HG02571 (cell line): ENCODE measurements at regions not wholly inside any gene's neighbourhood (a gene's known extent, or its start where the extent isn't known, plus 50 kb on each side); places are given as distances from the start of the nearest gene placed in this dataset.
"Not testable (repeated sequence)": the region's sequence is repeated elsewhere in the genome, so short reads cannot be mapped to it uniquely, and the experiment has no call there.

Experiments
- ATAC-seq: cut with Tn5 transposase; IDR thresholded peaks from one replicate; pipeline ENCODE4 v1.9.1; 2021; ENCODE audit warnings: mild to moderate bottlenecking, moderate library complexity; ENCODE audit not compliant: unreplicated experiment

GRCh38 chr9:7739595-7739994 lies 60.0 kb downstream of the DMAC1 start:
- ATAC-seq = no peak

- no peak for ATAC-seq
These were observed 64.3 kb downstream of the DMAC1 start for GRCh38 chr9:7735311-7735710.

GRCh38 chr9:7730164-7730445 lies 69.5 kb downstream of the DMAC1 start:
- ATAC-seq = no peak

GRCh38 chr9:7729371-7730163 lies 70.0 kb downstream of the DMAC1 start:
- no peak for ATAC-seq

DNA sequence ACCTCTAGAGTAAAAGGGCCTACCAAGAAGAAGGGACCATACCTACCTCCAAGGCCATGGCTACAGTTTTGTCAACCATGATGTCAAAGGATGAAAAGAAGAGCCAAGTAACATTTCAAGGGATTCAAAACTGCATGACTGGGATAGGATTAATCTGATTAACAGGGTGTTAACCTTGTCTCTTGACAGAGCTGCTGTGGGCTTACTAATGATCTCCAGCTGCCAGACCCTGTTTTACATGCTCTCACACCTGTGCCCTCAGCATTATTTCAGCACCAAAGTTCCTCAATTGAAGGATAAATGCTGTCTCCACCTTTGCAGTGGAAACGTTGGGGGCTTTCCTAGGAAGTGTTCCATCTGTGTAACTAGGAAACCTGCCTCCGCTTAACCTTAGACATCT lies 78.3 kb downstream of the DMAC1 start:
- ATAC-seq = no peak

DNA sequence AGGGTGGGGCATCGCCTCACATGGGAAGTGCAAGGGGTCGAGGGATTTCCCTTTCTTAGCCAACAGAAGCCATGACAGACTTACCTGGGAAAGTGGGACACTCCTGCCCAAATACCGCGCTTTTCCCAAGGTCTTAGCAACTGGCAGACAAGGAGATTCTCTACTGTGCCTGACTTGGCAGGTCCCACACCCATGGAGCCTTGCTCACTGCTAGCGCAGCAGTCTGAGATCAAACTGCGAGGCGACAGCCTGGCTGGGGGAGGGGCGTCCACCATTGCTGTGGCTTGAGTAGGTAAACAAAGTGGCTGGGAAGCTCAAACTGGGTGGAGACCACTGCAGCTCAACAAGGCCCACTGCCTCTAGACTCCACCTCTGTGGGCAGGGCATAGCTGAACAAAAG lies 86.5 kb downstream of the DMAC1 start:
- ATAC-seq = not testable (repeated sequence)

DNA sequence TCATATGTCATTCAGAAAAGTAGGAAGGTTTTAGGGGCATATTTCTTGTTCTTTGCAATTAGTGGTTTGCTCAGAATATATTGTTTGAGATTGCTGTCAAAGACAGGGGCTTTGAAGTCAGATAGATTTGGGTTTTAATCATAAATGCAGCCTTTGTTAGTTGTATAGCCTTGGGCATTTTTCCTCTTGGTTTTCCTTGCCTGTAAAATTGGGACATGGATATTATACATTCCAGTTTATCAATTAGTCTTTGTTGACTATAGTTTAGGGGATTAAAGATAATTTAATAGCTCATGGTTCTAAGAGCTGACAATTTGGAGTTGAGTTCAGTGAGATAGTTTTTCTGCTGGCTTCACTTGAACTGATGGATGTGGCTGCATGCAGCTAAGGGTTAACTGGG lies 88.9 kb downstream of the DMAC1 start:
- no peak for ATAC-seq

DNA sequence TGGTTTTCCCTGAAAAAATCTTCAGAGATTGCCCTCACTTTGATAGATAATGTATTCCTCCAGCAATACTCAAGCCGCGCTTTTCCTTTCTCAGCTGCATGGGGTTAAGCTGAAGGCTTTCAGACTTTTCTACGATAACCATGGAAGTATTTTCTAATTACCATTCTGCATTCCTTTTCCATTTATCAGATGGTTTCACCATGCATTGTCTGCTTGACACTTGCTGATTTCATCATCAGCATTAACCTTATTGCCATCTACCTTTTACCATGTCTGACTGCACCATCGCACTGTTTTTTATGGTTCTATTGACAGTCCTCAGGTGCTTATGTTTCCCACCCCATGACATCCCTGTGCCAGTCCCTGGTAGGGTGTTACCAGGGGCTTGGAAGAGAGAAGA lies 91.6 kb downstream of the DMAC1 start:
- no peak for ATAC-seq

- no peak for ATAC-seq
These were observed 95.0 kb downstream of the DMAC1 start for GRCh38 chr9:7704543-7704942.

DNA sequence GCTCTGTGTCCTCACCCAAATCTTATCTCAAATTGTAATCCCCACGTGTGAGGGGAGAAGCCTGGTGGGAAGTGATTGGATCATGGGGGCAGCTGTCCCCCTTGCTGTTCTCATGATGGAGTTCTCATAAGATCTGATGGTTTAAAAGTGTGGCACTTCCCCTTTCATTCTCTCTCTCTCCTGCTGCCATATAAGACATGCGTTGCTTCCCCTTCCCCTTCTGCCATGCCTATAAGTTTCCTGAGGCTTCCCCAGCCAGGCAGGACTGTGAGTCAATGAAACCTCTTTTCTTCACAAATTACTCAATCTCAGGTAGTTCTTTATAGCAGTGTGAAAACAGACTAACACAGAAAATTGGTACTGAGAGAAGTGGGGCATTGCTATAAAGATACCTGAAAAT lies 107.7 kb downstream of the DMAC1 start:
- no peak for ATAC-seq

GRCh38 chr9:7690014-7690413 lies 109.6 kb downstream of the DMAC1 start:
- no peak for ATAC-seq

GRCh38 chr9:7688626-7689025 lies 111.0 kb downstream of the DMAC1 start:
- ATAC-seq = no peak

GRCh38 chr9:7676609-7677156 lies 122.9 kb downstream of the DMAC1 start:
- no peak for ATAC-seq

- ATAC-seq = no peak
These were observed 127.7 kb downstream of the DMAC1 start for GRCh38 chr9:7671847-7672246.

DNA sequence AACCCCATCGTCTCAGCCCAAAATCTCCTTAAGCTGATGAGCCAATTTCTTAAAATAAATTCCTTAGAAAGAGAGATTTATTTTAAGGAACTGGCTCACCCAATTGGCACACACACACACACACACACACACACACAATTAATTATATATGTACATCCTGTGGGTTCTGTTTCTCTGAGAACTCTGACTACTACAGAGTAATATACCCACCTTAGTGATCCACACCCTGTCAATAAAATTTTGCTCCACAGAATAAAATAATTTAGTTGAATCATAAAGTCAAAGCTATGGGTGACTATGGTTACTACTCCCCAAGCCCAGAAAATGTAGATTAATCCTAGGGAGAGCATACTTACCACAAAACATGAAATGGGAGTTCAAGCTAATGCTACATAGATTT lies 131.0 kb downstream of the DMAC1 start:
- ATAC-seq = no peak

DNA sequence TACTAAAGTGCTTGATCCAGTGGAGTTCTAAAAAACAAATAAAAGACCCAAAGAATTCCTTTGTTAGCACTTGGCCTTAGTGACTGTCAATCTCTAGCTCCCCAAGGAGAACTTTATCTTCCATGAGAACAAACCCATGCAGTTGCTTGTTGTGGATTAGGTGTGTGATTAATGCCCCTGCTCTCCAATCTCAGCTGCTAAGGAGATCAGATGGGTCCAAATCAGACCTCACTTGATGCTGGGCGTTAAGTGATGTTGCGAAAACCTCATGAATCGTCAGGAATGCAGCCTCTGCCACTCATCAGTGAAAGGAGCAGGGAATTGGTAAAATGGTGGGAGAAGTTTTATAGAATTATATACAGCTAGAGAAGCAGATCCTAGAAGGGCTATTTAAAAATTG lies 133.7 kb downstream of the DMAC1 start:
- ATAC-seq = no peak

GRCh38 chr9:7659766-7660165 lies 139.8 kb downstream of the DMAC1 start:
- ATAC-seq = no peak

- no peak for ATAC-seq
These were observed 142.9 kb downstream of the DMAC1 start for GRCh38 chr9:7656636-7657035.

DNA sequence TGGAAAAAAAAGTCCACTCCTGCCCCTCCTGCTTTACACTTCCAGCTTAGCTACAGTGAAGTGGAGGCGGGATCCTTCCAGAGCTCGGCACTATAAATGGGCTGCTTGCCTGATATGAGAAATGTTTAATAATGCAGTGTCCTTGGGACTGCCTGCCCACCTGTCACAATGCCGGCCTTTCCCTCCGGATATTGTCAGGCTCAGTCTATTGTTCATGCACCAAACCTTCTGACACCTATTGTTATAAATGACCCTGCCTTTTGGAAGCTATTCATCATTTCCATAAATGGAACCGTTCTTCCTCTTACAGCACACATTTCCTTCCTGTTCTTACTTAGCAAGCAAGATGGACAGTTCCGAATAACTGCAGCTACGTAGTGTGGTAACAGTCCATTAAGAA lies 146.3 kb downstream of the DMAC1 start:
- ATAC-seq = no peak

- ATAC-seq = no peak
These were observed 159.3 kb downstream of the DMAC1 start for GRCh38 chr9:7640231-7640630.

DNA sequence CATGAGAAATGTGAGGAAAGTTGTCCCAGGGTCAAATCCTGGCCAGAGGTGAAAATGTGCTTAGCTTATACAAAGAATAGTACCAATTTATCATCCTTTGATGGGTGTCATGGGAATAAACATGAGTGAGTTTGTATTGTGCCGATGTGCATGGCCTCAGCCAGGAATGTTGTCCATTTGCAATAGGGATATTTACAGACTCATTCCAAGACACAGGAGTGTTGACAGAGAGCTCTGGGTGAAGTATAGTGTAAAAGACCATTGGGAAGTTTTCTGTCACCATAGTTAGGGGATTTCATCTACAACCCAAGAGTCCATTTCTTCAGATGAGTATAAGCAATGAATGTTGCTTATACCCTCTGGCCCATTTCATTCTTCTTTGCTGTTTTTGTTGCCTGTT lies 160.1 kb downstream of the DMAC1 start:
- ATAC-seq = no peak

DNA sequence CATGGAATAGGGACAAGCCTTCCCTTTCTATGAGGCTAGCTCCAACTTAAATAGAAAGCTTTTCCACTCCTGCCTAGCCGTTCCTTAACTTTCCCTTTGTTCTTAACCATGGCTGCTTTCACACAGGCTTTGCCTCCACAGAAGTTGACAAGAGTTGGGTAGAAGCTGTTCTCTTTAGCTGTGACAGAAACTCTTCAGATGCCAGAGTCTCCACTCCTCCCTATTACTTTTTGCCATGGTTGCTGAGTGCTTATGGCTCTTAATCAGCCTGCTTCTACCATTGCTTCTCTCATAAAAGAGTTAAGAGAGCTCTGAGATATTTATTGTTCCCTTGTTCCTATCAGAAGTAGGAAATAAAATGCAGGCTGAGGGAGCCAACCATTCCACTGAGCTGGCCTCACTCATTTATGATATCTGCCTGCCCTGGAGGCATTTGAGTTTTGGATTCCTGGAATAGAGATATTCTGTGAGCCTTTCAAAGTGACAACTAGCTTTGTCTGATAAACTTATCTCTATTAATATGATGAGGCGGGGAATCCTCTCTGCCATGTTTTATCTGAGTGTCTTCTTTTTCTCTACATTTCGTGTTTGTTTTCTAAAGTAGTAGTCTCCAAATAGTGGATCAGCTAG lies 162.6 kb downstream of the DMAC1 start:
- no peak for ATAC-seq

- ATAC-seq = no peak
These were observed 163.3 kb downstream of the DMAC1 start for GRCh38 chr9:7636309-7636708.
